GM18505 (cell line): ENCODE measurements at regions not wholly inside any gene's neighbourhood (a gene's known extent, or its start where the extent isn't known, plus 50 kb on each side); places are given as distances from the start of the nearest gene placed in this dataset.

Source experiments
- ATAC-seq: cut with Tn5 transposase; IDR thresholded peaks from one replicate; pipeline ENCODE4 v1.9.1; 2021; ENCODE audit not compliant: unreplicated experiment
- POLR2A ChIP-seq: IDR thresholded peaks from 4 replicates; pipeline ENCODE4 v1.6.1; 2011; ENCODE audit warnings: borderline replicate concordance; ENCODE audit not compliant: insufficient read depth, insufficient read length; ENCODE audit errors: extremely low read depth

- TF ChIP-seq POLR2A: no peak
- ATAC-seq: no peak
These were observed 263.7 kb upstream of the ARID1B start for GRCh38 chr6:156513504-156513903.

DNA sequence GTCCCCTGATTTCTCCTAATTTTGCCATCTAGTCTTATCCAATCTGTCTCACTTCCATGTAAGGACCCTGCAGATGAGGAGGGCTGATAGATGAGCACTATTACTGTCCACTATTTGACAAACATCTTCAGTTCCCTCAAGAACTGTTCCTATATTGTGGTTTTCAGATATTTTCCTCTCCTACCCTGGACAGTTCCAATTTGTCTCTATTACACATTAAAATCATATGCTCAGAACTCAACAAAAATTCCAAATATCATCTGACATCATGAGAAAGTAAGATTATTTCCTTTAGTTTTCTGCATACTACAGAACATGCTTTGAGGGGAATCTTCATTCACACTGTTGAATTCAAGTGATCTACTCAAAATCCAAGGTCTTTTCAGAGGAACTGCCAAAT, 265.6 kb upstream of the ARID1B start:
- no peak for ATAC-seq
- TF ChIP-seq POLR2A: no peak

DNA sequence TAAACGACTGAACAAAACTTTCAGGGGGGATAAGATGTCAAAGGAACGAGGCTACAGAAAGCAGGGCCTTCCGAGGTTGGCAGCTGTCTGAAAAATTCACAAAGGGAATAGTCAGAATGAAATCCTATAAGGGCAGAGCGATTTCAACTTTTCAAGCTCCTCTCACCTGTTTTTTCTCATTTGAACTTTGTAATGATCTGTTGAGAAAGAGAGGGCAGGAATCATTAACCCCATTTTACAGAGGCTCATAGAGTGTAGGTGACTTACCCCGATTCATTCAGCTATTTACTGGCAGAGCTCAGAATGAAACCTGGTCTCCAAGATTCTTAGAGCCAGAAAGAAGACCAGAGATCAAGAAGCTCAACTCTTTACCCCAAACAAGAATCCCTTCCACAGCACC, 266.1 kb upstream of the ARID1B start:
- ATAC-seq: no peak
- TF ChIP-seq POLR2A: no peak

- no peak for ATAC-seq
- TF ChIP-seq POLR2A: no peak
These were observed 266.9 kb upstream of the ARID1B start for GRCh38 chr6:156510242-156510641.

DNA sequence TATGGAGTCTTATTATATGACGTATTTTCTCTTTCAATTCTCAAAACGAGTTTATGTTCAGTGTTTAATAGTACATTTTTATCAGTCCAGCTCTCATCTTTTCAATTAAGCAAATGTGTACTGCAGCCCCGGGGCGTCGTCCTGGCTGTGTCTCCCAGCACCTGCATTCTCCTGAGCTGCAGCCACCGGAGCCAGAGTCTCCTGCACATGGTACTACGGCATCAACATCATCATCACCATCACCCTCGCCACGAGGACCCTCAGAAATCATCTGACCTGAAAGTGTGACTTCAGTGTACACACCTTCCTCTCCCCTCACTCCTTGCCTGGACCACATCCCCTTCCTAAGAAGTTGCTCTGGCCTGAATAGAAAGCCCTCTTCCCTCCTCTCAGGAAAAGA, 267.7 kb upstream of the ARID1B start:
- ATAC-seq: no peak
- TF ChIP-seq POLR2A: no peak

DNA sequence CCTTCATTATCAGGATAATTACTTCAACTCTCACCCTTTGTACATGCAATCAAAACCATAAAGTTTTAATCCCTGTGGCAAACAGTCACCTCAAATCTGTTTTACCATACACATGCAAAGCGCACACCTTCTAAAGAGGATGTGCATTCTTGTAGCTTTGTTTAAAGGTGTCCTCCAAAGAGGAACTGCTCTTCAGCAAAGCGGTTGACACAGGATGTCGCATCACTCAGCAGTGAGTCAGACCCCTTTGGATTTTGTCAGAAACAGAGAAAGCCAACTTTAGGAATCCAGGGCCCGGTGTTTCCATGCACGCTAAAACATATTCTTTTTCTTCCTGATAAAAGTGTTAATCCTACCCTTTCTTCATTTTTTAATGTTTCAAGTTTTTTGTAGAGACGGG, 268.3 kb upstream of the ARID1B start:
- no peak for TF ChIP-seq POLR2A
- no peak for ATAC-seq

DNA sequence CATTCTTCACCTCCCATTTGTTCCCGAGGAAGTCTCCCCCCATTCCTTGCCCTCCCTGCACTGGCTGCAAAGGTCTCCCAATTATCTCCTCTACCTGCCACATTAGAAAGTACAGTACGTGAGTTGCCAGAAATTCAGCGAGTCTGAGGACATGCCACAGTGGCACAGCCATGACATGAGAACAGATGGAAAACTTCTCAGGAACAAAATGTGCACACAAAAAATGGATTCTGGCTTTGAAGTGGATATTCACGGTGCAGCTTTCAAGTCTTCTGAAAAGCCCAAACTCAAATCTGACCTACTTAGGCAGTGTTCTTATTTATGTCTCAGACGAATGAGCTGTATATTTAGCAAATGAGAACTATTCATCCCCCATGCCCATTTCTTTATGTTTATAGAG, 269.1 kb upstream of the ARID1B start:
- no peak for ATAC-seq
- no peak for TF ChIP-seq POLR2A

GRCh38 chr6:156507656-156508055, 269.5 kb upstream of the ARID1B start:
- no peak for TF ChIP-seq POLR2A
- no peak for ATAC-seq

GRCh38 chr6:156507106-156507505, 270.1 kb upstream of the ARID1B start:
- no peak for ATAC-seq
- no peak for TF ChIP-seq POLR2A

DNA sequence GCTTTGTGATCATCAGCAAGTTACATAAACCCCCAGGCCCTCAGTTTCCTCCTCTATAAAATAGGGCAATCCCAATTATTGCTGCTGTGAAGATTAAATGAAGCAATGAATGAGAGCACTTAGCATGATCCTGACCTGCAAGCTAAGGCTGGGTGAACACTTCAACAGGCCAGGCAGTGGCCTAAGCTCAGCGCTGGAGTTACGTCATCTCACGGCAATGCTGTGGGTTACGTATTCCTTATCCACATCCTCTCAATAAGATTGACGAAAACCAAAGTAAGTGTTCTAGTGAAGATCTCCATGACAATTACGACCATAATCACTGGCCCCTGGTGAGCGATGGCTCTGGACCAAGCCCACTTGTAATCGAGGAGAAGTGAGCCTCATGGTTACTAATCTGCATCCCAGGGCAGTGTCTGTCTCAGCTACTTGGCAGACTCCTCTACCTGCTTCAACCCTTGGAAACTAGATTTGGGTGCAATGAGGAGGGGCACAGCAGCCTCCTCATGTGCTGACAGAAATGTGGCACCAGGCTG, 274.1 kb upstream of the ARID1B start:
- TF ChIP-seq POLR2A: no peak
- ATAC-seq: no peak

DNA sequence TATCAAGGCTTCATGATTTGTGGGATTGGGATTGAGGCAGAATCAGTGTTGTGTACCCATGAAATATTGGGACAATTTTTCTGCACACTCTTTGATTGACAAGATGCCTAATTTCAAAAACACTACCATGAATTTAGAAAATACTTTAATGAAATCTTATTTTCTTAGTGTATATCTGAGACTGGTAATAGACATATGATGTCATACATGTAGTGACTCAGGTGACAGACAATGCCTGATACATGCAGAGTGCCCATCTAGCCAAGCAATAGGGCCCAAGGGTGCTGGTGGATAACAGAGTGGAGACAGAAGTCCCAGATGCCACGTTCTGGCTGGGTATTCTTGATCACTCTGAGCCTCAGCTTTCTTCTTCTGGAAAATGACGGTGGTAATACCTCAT, 279.6 kb upstream of the ARID1B start:
- ATAC-seq: no peak
- TF ChIP-seq POLR2A: no peak

- TF ChIP-seq POLR2A: no peak
- no peak for ATAC-seq
These were observed 289.3 kb upstream of the ARID1B start for GRCh38 chr6:156487877-156488276.

DNA sequence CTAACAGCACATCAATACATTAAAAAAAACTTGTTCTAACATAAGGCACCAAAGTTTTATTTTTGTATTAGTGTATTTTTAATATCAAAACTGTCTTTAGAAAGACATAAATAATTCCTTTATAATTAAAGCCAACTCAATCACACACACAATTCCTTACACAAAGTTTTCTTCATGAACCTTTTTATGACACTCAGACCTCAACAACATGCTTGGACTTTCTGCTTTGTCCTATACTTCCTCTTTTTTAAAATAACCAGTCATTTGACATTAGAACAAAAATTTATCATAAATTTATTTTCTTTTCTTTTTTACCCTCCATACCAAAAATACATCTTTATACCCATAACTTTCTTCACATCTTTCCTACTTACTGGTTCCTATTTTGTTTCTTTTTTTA, 292.0 kb upstream of the ARID1B start:
- no peak for TF ChIP-seq POLR2A
- no peak for ATAC-seq

GRCh38 chr6:156474507-156475120, 302.6 kb upstream of the ARID1B start:
- TF ChIP-seq POLR2A: no peak
- no peak for ATAC-seq

DNA sequence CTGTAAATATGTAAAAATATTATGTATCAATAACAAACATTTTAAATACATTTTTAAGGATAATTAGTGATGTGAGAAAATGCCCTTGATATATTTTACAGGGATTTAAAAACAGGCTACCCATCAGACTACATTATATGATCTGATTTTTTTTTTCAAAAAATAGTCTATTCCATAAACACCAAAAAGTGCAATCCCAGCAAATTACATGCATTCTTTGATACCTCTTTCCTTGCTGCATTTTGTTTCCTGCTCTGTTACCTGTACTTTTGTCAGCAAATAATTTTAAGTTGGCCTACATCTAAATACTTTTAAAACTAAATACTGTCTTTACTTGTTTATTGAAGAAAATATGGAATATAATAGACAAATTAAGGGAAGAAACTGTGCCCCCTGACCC, 306.2 kb upstream of the ARID1B start:
- no peak for TF ChIP-seq POLR2A
- no peak for ATAC-seq

DNA sequence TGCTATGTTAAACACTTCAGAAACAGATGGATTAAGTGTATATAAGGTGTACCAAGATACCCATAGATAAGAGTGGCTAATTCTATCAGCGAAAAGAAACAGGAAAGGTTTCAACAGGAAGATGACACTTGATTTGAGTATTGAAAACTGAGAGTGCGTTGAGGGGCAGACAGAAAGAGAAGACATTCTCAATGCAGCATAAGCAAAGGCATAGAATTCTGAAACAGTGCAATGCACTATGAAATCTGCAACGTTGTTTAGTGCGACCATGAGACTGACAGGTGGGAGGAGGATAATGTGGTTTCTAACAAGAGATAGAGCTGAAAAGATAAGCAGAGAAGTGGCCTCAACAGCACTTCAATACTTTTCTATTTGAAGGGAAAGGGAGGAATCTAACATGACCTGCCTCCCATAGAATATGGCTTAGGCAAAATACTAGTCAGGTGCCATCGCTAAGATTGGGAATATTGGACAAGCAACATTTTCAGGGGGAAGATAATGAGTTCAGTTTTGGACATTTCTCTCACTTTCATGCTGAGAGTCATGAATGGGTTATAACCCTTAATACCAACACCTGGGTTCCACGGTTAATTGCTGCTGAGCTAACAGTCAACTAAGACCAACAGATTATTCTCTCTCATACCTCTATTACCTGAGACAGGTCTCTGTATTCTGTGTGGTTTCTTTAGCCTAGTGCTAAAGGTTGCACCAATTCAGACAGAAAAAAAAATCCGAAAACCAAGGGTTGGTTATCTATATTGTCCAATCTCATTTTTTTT, 312.9 kb upstream of the ARID1B start:
- TF ChIP-seq POLR2A: no peak
- no peak for ATAC-seq
